Neural cell (in vitro differentiated cells): ENCODE measurements at regions not wholly inside any gene's neighbourhood (a gene's known extent, or its start where the extent isn't known, plus 50 kb on each side); places are given as distances from the start of the nearest gene placed in this dataset.

Experiments used
- H2AFZ ChIP-seq: fragments of 200-600, 300-800 bp; sonication (generic), shearing (Covaris generic); 2 replicates; pipeline ENCODE4 v1.6.0; 2014; ENCODE audit warnings: low read depth, mild to moderate bottlenecking, antibody characterized with exemption, low read length, moderate library complexity
- H3F3A ChIP-seq: fragments of 200-600 bp; shearing (Covaris generic); 2 replicates; pipeline ENCODE4 v1.6.1; 2016; ENCODE audit warnings: mild to moderate bottlenecking, moderate library complexity, mixed read lengths, antibody characterized with exemption, low read length; ENCODE audit not compliant: insufficient read depth, poor library complexity, severe bottlenecking
- H3K27ac ChIP-seq: fragments of 200-600, 300-800 bp; sonication (generic), shearing (Covaris generic); 2 replicates; pipeline ENCODE4 v1.5.1; 2014; ENCODE audit warnings: mild to moderate bottlenecking, low read length, moderate library complexity
- H3K27me3 ChIP-seq: fragments of 300-800, 200-600 bp; sonication (generic), shearing (Covaris generic); 2 replicates; pipeline ENCODE4 v1.6.0; 2014; ENCODE audit warnings: mild to moderate bottlenecking, low read depth, low read length, moderate library complexity; ENCODE audit not compliant: insufficient read depth
- H3K36me3 ChIP-seq: fragments of 300-800, 200-600 bp; sonication (generic), shearing (Covaris generic); 2 replicates; pipeline ENCODE4 v1.5.1; 2014; ENCODE audit warnings: mild to moderate bottlenecking, antibody characterized with exemption, low read length, moderate library complexity; ENCODE audit not compliant: insufficient read depth
- H3K4me2 ChIP-seq: fragments of 300-800, 200-600 bp; sonication (generic), shearing (Covaris generic); 2 replicates; pipeline ENCODE4 v1.6.0; 2014; ENCODE audit warnings: mild to moderate bottlenecking, low read length
- H3K4me3 ChIP-seq: fragments of 300-800, 200-600 bp; sonication (generic), shearing (Covaris generic); 2 replicates; pipeline ENCODE4 v1.5.1; 2014; ENCODE audit warnings: mild to moderate bottlenecking, low read length, moderate library complexity
- H3K79me2 ChIP-seq: fragments of 200-600 bp; shearing (Covaris generic); replicated peaks from 2 replicates; pipeline ENCODE4 v1.6.0; 2014; ENCODE audit warnings: mild to moderate bottlenecking, low read length, moderate library complexity; ENCODE audit not compliant: insufficient read depth
- H3K9ac ChIP-seq: fragments of 300-800, 200-600 bp; sonication (generic), shearing (Covaris generic); 2 replicates; pipeline ENCODE4 v1.6.1; 2016; ENCODE audit warnings: mild to moderate bottlenecking, low read length, mixed read lengths
- H3K9me2 ChIP-seq: fragments of 200-600 bp; shearing (Covaris generic); 2 replicates; pipeline ENCODE4 v1.6.1; 2016; ENCODE audit warnings: mild to moderate bottlenecking, low read length, mixed read lengths; ENCODE audit not compliant: insufficient read depth
- H3K9me3 ChIP-seq: fragments of 200-600, 300-800 bp; sonication (generic), shearing (Covaris generic); 2 replicates; pipeline ENCODE4 v1.6.1; 2016; ENCODE audit warnings: mild to moderate bottlenecking, mixed run types, low read length, moderate library complexity, mixed read lengths
- H4K20me1 ChIP-seq: fragments of 200-600 bp; shearing (Covaris generic); 2 replicates; pipeline ENCODE4 v1.6.1; 2016; ENCODE audit warnings: mild to moderate bottlenecking, mixed run types; ENCODE audit not compliant: insufficient read depth
- CTCF ChIP-seq: fragments of 450-650 bp; IDR thresholded peaks from 2 replicates; pipeline ENCODE4 v1.5.1; 2014; ENCODE audit warnings: antibody characterized with exemption, mild to moderate bottlenecking, moderate library complexity; ENCODE audit not compliant: poor library complexity, severe bottlenecking
- EP300 ChIP-seq: fragments of 450-650 bp; conservative IDR thresholded peaks from 2 replicates; pipeline ENCODE4 v1.6.1; 2014; ENCODE audit warnings: antibody characterized with exemption, mild to moderate bottlenecking, moderate library complexity; ENCODE audit not compliant: poor library complexity, severe bottlenecking
- EZH2 ChIP-seq: fragments of 200-600, 300-800 bp; shearing (Covaris generic), sonication (generic); IDR thresholded peaks from 2 replicates; pipeline ENCODE4 v1.6.1; 2014; ENCODE audit warnings: antibody characterized with exemption, low read length, borderline replicate concordance, mild to moderate bottlenecking; ENCODE audit not compliant: insufficient read depth, poor library complexity, severe bottlenecking
- MXI1 ChIP-seq: fragments of 450-650 bp; conservative IDR thresholded peaks from 2 replicates; pipeline ENCODE4 v1.6.1; 2014; ENCODE audit warnings: antibody characterized with exemption, mild to moderate bottlenecking; ENCODE audit not compliant: poor library complexity, severe bottlenecking
- POLR2AphosphoS5 ChIP-seq: IDR thresholded peaks from 2 replicates; pipeline ENCODE4 v1.6.1; 2012
- RAD21 ChIP-seq: fragments of 450-650 bp; conservative IDR thresholded peaks from 2 replicates; pipeline ENCODE4 v1.6.1; 2014; ENCODE audit warnings: antibody characterized with exemption, mild to moderate bottlenecking, moderate library complexity
- SMC3 ChIP-seq: fragments of 450-650 bp; conservative IDR thresholded peaks from 2 replicates; pipeline ENCODE4 v1.6.1; 2014; ENCODE audit warnings: antibody characterized with exemption, mild to moderate bottlenecking, moderate library complexity; ENCODE audit not compliant: poor library complexity
- TAF1 ChIP-seq: IDR thresholded peaks from 2 replicates; pipeline ENCODE4 v1.6.1; 2012; ENCODE audit warnings: low read depth
- TF ChIP-seq, protein P1 (sequence below): IDR thresholded peaks from 2 replicates; pipeline ENCODE4 v1.6.1; 2012; ENCODE audit warnings: borderline replicate concordance

DNA sequence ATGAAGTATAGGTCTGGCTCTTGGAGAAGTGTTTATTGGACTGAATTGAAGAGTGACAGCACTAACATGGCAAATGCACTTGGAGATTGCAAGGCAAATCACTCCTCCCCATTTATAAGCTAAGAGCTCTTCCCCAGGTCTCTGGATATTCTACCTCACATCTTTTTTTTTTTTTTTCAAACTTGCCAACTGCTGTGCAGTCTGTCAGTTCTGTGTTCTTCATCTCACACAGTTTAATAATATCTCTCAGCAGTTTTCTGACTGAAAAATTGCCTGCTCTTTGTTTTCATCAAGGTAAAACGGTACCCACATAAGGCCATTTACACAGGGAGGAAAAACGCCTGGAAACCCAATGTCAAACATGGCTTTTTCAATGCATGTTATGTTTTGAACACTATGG lies 186.1 kb upstream of the B3GALT2 start:
- no peaks in the 10 kb centered on the region for H3K9me2 ChIP-seq
- TF ChIP-seq, protein P1, sequence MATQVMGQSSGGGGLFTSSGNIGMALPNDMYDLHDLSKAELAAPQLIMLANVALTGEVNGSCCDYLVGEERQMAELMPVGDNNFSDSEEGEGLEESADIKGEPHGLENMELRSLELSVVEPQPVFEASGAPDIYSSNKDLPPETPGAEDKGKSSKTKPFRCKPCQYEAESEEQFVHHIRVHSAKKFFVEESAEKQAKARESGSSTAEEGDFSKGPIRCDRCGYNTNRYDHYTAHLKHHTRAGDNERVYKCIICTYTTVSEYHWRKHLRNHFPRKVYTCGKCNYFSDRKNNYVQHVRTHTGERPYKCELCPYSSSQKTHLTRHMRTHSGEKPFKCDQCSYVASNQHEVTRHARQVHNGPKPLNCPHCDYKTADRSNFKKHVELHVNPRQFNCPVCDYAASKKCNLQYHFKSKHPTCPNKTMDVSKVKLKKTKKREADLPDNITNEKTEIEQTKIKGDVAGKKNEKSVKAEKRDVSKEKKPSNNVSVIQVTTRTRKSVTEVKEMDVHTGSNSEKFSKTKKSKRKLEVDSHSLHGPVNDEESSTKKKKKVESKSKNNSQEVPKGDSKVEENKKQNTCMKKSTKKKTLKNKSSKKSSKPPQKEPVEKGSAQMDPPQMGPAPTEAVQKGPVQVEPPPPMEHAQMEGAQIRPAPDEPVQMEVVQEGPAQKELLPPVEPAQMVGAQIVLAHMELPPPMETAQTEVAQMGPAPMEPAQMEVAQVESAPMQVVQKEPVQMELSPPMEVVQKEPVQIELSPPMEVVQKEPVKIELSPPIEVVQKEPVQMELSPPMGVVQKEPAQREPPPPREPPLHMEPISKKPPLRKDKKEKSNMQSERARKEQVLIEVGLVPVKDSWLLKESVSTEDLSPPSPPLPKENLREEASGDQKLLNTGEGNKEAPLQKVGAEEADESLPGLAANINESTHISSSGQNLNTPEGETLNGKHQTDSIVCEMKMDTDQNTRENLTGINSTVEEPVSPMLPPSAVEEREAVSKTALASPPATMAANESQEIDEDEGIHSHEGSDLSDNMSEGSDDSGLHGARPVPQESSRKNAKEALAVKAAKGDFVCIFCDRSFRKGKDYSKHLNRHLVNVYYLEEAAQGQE, result peak; percentile 59
- TF ChIP-seq POLR2AphosphoS5 (peak; percentile 83), MXI1 (no peak), RAD21 (peak; percentile 30), EP300 (peak; percentile 87)
- H3K4me2 ChIP-seq, result no peak overlapping the region
- no peaks in the 10 kb centered on the region for H3K79me2 ChIP-seq
- H2AFZ ChIP-seq, result no peak overlapping the region
- H3K27ac ChIP-seq, result peak overlapping the region; percentile 44
- no peaks in the 10 kb centered on the region for H4K20me1 ChIP-seq
- no peaks in the 10 kb centered on the region for H3K36me3 ChIP-seq
- H3K27me3 ChIP-seq, result no peaks in the 10 kb centered on the region
- H3K9ac ChIP-seq, result no peak overlapping the region
- H3K9me3 ChIP-seq, result no peaks in the 10 kb centered on the region
- no peaks in the 10 kb centered on the region for H3F3A ChIP-seq
- H3K4me3 ChIP-seq, result no peak overlapping the region

DNA sequence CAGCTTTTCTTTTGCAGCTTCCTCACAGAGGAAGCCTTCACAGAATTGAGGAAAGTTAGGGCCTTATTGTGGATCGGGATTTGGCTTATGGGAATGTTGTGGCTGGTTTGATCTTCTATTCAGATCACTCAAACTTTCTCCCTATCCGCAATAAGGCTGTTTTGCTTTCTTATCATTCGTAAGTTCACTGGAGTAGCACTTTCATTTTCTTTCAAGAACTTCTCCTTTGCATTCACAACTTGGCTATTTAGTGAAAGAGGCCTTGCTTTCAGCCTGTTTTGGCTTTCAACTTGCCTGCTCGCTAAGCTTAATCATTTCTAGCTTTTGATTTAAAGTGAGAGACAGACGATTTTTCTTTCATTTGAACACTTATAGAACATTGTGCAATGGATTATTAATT lies 181.9 kb upstream of the B3GALT2 start:
- H3K9me2 ChIP-seq, result no peaks in the 10 kb centered on the region
- TF ChIP-seq SMC3 (no peak), CTCF (no peak), TAF1 (no peak), POLR2AphosphoS5 (no peak), EP300 (no peak), RAD21 (no peak), EZH2 (no peak), MXI1 (no peak)
- TF ChIP-seq, protein P1, result no peak
- no peaks in the 10 kb centered on the region for H3K27me3 ChIP-seq
- no peak overlapping the region for H3K27ac ChIP-seq
- no peak overlapping the region for H3K4me2 ChIP-seq
- no peaks in the 10 kb centered on the region for H3F3A ChIP-seq
- H4K20me1 ChIP-seq, result no peaks in the 10 kb centered on the region
- H3K9me3 ChIP-seq, result no peaks in the 10 kb centered on the region
- H3K4me3 ChIP-seq, result no peak overlapping the region
- no peak overlapping the region for H3K9ac ChIP-seq
- no peak overlapping the region for H2AFZ ChIP-seq
- H3K79me2 ChIP-seq, result no peaks in the 10 kb centered on the region
- no peaks in the 10 kb centered on the region for H3K36me3 ChIP-seq
